HepG2 (cell line): ENCODE measurements at regions not wholly inside any gene's neighbourhood (a gene's known extent, or its start where the extent isn't known, plus 50 kb on each side); places are given as distances from the start of the nearest gene placed in this dataset.

Experiments used
- ESRRA ChIP-seq: sonication (generic); formaldehyde crosslinking; IDR thresholded peaks from 2 replicates; pipeline ENCODE4 v1.5.1; 2020; ENCODE audit warnings: mild to moderate bottlenecking, low read depth, missing genetic modification reagents
- JUN ChIP-seq: sonication (generic); formaldehyde crosslinking; IDR thresholded peaks from 2 replicates; pipeline ENCODE4 v1.4.0; 2020; ENCODE audit warnings: mild to moderate bottlenecking, missing genetic modification reagents
- NCOA5 ChIP-seq: sonication (generic); formaldehyde crosslinking; IDR thresholded peaks from 2 replicates; pipeline ENCODE4 v1.4.0; 2020; ENCODE audit warnings: missing genetic modification reagents
- NFE2 ChIP-seq: sonication (generic); formaldehyde crosslinking; IDR thresholded peaks from 2 replicates; pipeline ENCODE4 v1.4.0; 2020; ENCODE audit warnings: missing genetic modification reagents
- NFE2L1 ChIP-seq: sonication (generic); formaldehyde crosslinking; IDR thresholded peaks from 2 replicates; pipeline ENCODE4 v1.4.0; 2020; ENCODE audit warnings: missing genetic modification reagents, mild to moderate bottlenecking, borderline replicate concordance
- PAX8 ChIP-seq: sonication (generic); formaldehyde crosslinking; IDR thresholded peaks from 2 replicates; pipeline ENCODE4 v1.8.0; 2022; ENCODE audit warnings: mild to moderate bottlenecking, missing genetic modification reagents, borderline replicate concordance
- POLR2A ChIP-seq, 2 experiments: IDR thresholded peaks; 2 replicates each; pipeline ENCODE4 v1.6.1; 2011; ENCODE audit warnings: low read depth in 2 of 2, low read length in 2 of 2, mild to moderate bottlenecking in 1 of 2, moderate library complexity in 1 of 2; ENCODE audit not compliant: insufficient read depth in 1 of 2
- RAD21 ChIP-seq: fragments of 450-650 bp; formaldehyde crosslinking; IDR thresholded peaks from 2 replicates; pipeline ENCODE4 v1.5.0; 2020; ENCODE audit warnings: mild to moderate bottlenecking
- RFX5 ChIP-seq: IDR thresholded peaks from 2 replicates; pipeline ENCODE4 v1.6.1; 2011; ENCODE audit warnings: low read depth, low read length, improper control_type of control experiment
- SP2 ChIP-seq: sonication (generic); formaldehyde crosslinking; IDR thresholded peaks from 2 replicates; pipeline ENCODE4 v1.5.1; 2020; ENCODE audit warnings: mild to moderate bottlenecking, missing genetic modification reagents
- ZNF577 ChIP-seq: sonication (generic); formaldehyde crosslinking; IDR thresholded peaks from 2 replicates; pipeline ENCODE4 v1.4.0; 2020; ENCODE audit warnings: mild to moderate bottlenecking, low read depth, missing genetic modification reagents, borderline replicate concordance
- ZNF746 ChIP-seq: sonication (generic); formaldehyde crosslinking; IDR thresholded peaks from 2 replicates; pipeline ENCODE4 v1.8.0; 2022; ENCODE audit warnings: mild to moderate bottlenecking, missing genetic modification reagents
- TF ChIP-seq, protein P1 (sequence below), 2 experiments: sonication (generic) in 1 of 2; formaldehyde crosslinking in 1 of 2; IDR thresholded peaks; 2 replicates each; pipeline versions ENCODE4 v1.5.1 to v1.6.1; 2011 to 2020; ENCODE audit warnings: borderline replicate concordance in 1 of 2, low read depth in 1 of 2, low read length in 1 of 2, mild to moderate bottlenecking in 1 of 2, missing genetic modification reagents in 1 of 2, moderate library complexity in 1 of 2

DNA sequence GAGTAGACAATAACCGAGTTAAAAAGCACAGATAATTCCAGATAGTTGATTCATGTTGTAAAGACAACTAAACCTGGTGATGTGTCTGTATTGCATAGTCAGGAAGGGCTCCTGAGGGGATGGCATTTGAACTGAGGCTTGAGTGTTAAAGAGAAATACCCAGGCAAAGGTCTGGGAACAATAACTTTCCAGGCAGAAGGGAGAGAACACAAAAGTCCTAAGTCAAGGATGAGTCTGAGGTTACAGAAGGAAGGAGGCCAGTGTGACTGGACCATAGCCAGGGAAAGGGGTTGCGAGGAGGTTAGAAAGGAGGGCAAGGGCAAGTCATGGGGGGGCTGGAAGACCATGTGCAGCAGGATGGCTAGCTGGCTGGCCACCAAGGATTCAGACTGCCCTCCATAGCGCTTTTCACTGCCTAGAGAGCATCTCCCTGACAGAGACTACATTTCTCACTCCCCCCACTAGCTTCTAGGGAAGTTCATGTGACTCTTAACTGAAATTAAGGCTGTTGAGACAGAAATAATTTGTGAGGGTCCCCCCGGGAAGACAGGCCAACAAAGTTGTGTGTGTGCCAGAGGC, 135.5 kb upstream of the CREB1 start:
- TF ChIP-seq, protein P1, sequence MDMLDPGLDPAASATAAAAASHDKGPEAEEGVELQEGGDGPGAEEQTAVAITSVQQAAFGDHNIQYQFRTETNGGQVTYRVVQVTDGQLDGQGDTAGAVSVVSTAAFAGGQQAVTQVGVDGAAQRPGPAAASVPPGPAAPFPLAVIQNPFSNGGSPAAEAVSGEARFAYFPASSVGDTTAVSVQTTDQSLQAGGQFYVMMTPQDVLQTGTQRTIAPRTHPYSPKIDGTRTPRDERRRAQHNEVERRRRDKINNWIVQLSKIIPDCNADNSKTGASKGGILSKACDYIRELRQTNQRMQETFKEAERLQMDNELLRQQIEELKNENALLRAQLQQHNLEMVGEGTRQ (IDR thresholded peaks at IDR 0.05; ENCODE audit: low read depth, low read length): no peak
- TF ChIP-seq, protein P1 (CRISPR knock-in tag; IDR thresholded peaks at IDR 0.05; ENCODE audit: borderline replicate concordance): no peak
- TF ChIP-seq NFE2 (no peak), RFX5 (no peak), JUN (CRISPR knock-in tag) (no peak), ESRRA (CRISPR knock-in tag) (no peak), SP2 (CRISPR knock-in tag) (no peak), ZNF746 (CRISPR knock-in tag) (no peak), POLR2A (IDR thresholded peaks at IDR 0.05; ENCODE audit: insufficient read depth in 1 of 2, low read depth in 2 of 2, low read length in 2 of 2) (no peak), ZNF577 (CRISPR knock-in tag) (no peak), NCOA5 (CRISPR knock-in tag) (no peak), RAD21 (CRISPR knock-in tag) (no peak), NFE2L1 (CRISPR knock-in tag) (no peak), PAX8 (CRISPR knock-in tag) (no peak)
